ENCODE measurements at regions not wholly inside any gene's neighbourhood (a gene's known extent, or its start where the extent isn't known, plus 50 kb on each side); places are given as distances from the start of the nearest gene placed in this dataset.

DNA sequence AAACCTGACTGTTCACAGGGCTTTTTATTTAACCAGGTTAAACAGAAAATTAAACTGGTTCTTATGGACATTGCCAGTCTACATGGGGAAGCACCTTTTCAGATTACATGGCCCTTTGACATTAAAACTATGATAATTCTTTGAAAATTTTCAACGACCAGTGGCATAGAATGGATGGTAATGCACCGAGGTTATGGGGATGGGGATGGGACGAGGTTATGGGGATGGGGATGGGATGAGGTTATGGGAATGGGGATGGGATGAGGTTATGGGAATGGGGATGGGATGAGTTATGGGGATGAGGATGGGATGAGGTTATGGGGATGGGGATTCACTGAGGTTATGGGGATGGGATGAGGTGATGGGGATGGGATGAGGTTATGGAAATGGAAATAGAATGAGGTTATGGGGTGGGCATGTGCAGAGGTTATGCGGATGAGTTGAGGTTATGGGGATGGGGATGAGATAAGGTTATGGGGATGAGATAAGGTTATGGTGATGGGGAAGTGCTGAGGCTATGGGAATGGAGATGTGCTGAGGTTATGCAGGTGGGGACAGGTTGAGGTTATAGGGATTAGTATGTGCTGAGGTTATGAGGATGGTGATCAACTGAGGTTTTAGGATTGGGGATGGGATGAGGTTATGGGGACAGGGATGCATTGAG, 541.9 kb downstream of the CDH26 start:
- no peak for DNase-seq
- no peak for TF ChIP-seq CTCF (IDR thresholded peaks at IDR 0.05; ENCODE audit: low read depth, low read length, missing control alignments)
- Histone ChIP-seq H3K27me3 (replicated peaks) (no peaks in the 10 kb centered on the region), H3K4me3 (ENCODE audit: low read depth, low read length) (no peak overlapping the region), H3K36me3 (replicated peaks) (no peaks in the 10 kb centered on the region), H3K27ac (no peak overlapping the region)
- in situ Hi-C loops (cut with HindIII; ENCODE audit: low pct_ligation_motif_present, low sequenced_read_pairs) = no loop called here

GRCh38 chr20:60501048-60501447, 542.8 kb downstream of the CDH26 start:
- H3K4me3 ChIP-seq (ENCODE audit: low read depth, low read length) = no peak overlapping the region
- no peaks in the 10 kb centered on the region for H3K36me3 ChIP-seq (replicated peaks)
- no peak overlapping the region for H3K27ac ChIP-seq
- no peak for TF ChIP-seq CTCF (IDR thresholded peaks at IDR 0.05; ENCODE audit: low read depth, low read length, missing control alignments)
- H3K27me3 ChIP-seq (replicated peaks) = no peaks in the 10 kb centered on the region
- in situ Hi-C loops (cut with HindIII; ENCODE audit: low pct_ligation_motif_present, low sequenced_read_pairs) = no loop called here
- no peak for DNase-seq

DNA sequence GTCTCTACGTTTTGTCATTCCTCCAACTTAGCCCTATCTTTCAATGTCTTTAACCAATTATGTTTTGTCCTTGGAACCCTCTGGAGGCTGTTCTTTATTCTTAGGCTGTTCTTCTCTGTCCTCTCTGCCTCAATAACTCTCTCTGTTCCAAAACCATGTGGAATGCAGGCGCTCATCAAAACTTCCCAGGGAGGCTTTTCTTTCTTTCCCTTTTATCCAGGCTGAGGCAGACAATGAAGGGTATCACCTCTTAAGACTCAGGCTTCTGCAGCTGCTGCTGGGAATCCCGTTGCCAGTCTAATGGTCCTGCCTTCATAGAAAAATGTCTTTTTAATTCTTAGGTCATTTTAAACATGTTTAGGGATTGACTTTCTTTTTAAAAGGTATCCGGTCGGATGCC, 544.7 kb downstream of the CDH26 start:
- DNase-seq = no peak
- Histone ChIP-seq H3K27ac (no peak overlapping the region), H3K27me3 (replicated peaks) (no peaks in the 10 kb centered on the region), H3K4me3 (ENCODE audit: low read depth, low read length) (no peak overlapping the region), H3K36me3 (replicated peaks) (no peaks in the 10 kb centered on the region)
- in situ Hi-C loops (cut with HindIII; ENCODE audit: low pct_ligation_motif_present, low sequenced_read_pairs) = no loop called here
- TF ChIP-seq CTCF (IDR thresholded peaks at IDR 0.05; ENCODE audit: low read depth, low read length, missing control alignments) = no peak

- no peak overlapping the region for H3K4me3 ChIP-seq (ENCODE audit: low read depth, low read length)
- no peak overlapping the region for H3K27ac ChIP-seq
- H3K36me3 ChIP-seq (replicated peaks) = no peaks in the 10 kb centered on the region
- in situ Hi-C loops (cut with HindIII; ENCODE audit: low pct_ligation_motif_present, low sequenced_read_pairs) = no loop called here
- no peaks in the 10 kb centered on the region for H3K27me3 ChIP-seq (replicated peaks)
- no peak for TF ChIP-seq CTCF (IDR thresholded peaks at IDR 0.05; ENCODE audit: low read depth, low read length, missing control alignments)
- DNase-seq = no peak
Observed at GRCh38 chr20:60505423-60505822, 547.2 kb downstream of the CDH26 start.

DNA sequence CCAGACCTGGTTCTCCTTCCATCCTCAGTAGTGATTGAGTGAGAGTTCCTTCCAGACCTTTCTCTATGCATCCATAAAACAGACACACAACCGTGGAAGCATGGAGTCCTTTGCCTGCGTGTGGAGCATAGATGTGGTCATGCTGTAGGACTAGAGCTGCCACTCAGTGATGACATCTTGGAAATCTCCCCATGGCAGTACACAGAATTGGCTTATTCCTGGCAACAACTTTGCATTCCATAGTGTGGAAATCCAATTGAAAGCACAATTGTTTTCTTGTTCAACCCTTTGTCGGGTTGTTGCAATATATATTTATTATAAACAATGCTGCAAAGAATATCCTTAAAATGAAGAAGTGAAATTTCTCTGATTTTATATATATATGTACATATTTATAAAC, 547.8 kb downstream of the CDH26 start:
- Histone ChIP-seq H3K36me3 (replicated peaks) (no peaks in the 10 kb centered on the region), H3K27me3 (replicated peaks) (no peaks in the 10 kb centered on the region), H3K4me3 (ENCODE audit: low read depth, low read length) (no peak overlapping the region), H3K27ac (no peak overlapping the region)
- DNase-seq = no peak
- in situ Hi-C loops (cut with HindIII; ENCODE audit: low pct_ligation_motif_present, low sequenced_read_pairs) = no loop called here
- no peak for TF ChIP-seq CTCF (IDR thresholded peaks at IDR 0.05; ENCODE audit: low read depth, low read length, missing control alignments)

- H3K4me3 ChIP-seq (ENCODE audit: low read depth, low read length) = no peak overlapping the region
- H3K36me3 ChIP-seq (replicated peaks) = no peaks in the 10 kb centered on the region
- H3K27me3 ChIP-seq (replicated peaks) = no peaks in the 10 kb centered on the region
- no peak overlapping the region for H3K27ac ChIP-seq
- TF ChIP-seq CTCF (IDR thresholded peaks at IDR 0.05; ENCODE audit: low read depth, low read length, missing control alignments) = no peak
- in situ Hi-C loops (cut with HindIII; ENCODE audit: low pct_ligation_motif_present, low sequenced_read_pairs) = no loop called here
- no peak for DNase-seq
Observed at GRCh38 chr20:60507087-60507694, 549.0 kb downstream of the CDH26 start.
